Tibial nerve (tissue), 4 donors: ENCODE measurements at regions not wholly inside any gene's neighbourhood (a gene's known extent, or its start where the extent isn't known, plus 50 kb on each side); places are given as distances from the start of the nearest gene placed in this dataset.

Source experiments
- DNase-seq, 2 donors: peaks; one replicate each; pipeline ENCODE4 v3.0.0-alpha.2; 2019; ENCODE audit warnings: low spot score in 2 of 2
- H3K27ac ChIP-seq, 4 donors: fragments of 200-600 bp; sonication (generic) in 3 of 4; one replicate each; pipeline ENCODE4 v1.5.1; 2017 to 2019; ENCODE audit warnings: mild to moderate bottlenecking in 1 of 4
- H3K27me3 ChIP-seq, 2 donors: fragments of 200-600 bp; sonication (generic) in 1 of 2; one replicate each; pipeline versions ENCODE4 v1.5.1 to v1.6.0; 2017 to 2019
- H3K36me3 ChIP-seq, 3 donors: fragments of 200-600 bp; sonication (generic); one replicate each; pipeline ENCODE4 v1.5.1; 2018 to 2019
- H3K4me1 ChIP-seq, 4 donors: fragments of 200-600 bp; sonication (generic) in 3 of 4; one replicate each; pipeline ENCODE4 v1.5.1; 2017 to 2019
- H3K4me3 ChIP-seq, 4 donors: fragments of 200-600 bp; sonication (generic) in 3 of 4; one replicate each; pipeline ENCODE4 v1.5.1; 2017 to 2019; ENCODE audit warnings: mild to moderate bottlenecking in 1 of 4, moderate library complexity in 1 of 4
- H3K9me3 ChIP-seq, 4 donors: fragments of 200-600 bp; sonication (generic) in 3 of 4; one replicate each; pipeline ENCODE4 v1.5.1; 2017 to 2019
- EP300 ChIP-seq, 2 donors: sonication (generic); formaldehyde crosslinking; IDR thresholded peaks; one replicate each; pipeline ENCODE4 v1.6.1; 2017; ENCODE audit warnings: antibody characterized with exemption in 2 of 2, mild to moderate bottlenecking in 1 of 2
- POLR2A ChIP-seq, 2 donors: fragments of 450-650 bp; IDR thresholded peaks; one replicate each; pipeline ENCODE4 v1.6.1; 2017; ENCODE audit warnings: antibody characterized with exemption in 2 of 2, mild to moderate bottlenecking in 2 of 2, moderate library complexity in 2 of 2
- WGBS, 2 donors: methylation state at CpG; one replicate each; pipeline ENCODE4 v1.1.5; 2018; 5-methylcytosine and 5-hydroxymethylcytosine counted together
- TF ChIP-seq, protein P1 (sequence below), 5 experiments: fragments of 200-600 bp in 3 of 5; fragments of 450-650 bp in 2 of 5; sonication (generic) in 3 of 5; IDR thresholded peaks; one replicate each; pipeline ENCODE4 v1.5.1; 2016 to 2019; ENCODE audit warnings: antibody characterized with exemption in 5 of 5, mild to moderate bottlenecking in 3 of 5, moderate library complexity in 2 of 5

DNA sequence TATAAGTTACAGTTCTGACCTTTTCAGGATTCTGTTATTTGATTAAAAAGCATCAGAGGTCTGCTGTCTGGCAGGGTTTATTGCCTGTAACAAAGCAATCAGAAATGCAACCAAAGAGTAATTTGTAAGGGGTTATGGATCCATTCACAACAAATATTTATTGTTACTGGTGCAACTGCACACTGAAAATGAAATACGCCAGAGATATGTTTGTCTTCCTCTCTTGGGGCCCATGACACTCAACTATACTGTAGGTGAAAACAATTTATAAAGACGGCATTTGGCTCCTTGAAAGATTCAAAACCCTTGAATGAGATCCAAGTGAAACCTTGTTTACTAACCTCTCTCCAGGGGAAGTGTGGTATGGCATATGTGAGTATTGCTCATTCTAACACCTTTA, 452.2 kb downstream of the MBD2 start:
- DNase-seq: no peak
- WGBS, 2 donors: 37 to 45% methylated on average over 2 of the region's 2 CpGs
- TF ChIP-seq, protein P1, sequence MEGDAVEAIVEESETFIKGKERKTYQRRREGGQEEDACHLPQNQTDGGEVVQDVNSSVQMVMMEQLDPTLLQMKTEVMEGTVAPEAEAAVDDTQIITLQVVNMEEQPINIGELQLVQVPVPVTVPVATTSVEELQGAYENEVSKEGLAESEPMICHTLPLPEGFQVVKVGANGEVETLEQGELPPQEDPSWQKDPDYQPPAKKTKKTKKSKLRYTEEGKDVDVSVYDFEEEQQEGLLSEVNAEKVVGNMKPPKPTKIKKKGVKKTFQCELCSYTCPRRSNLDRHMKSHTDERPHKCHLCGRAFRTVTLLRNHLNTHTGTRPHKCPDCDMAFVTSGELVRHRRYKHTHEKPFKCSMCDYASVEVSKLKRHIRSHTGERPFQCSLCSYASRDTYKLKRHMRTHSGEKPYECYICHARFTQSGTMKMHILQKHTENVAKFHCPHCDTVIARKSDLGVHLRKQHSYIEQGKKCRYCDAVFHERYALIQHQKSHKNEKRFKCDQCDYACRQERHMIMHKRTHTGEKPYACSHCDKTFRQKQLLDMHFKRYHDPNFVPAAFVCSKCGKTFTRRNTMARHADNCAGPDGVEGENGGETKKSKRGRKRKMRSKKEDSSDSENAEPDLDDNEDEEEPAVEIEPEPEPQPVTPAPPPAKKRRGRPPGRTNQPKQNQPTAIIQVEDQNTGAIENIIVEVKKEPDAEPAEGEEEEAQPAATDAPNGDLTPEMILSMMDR (IDR thresholded peaks at IDR 0.05): no peak
- no peak for TF ChIP-seq POLR2A (IDR thresholded peaks at IDR 0.05)
- TF ChIP-seq EP300 (IDR thresholded peaks at IDR 0.05): no peak
- Histone ChIP-seq H3K36me3 (no peaks in the 10 kb centered on the region), H3K4me1 (peaks cover 0 to 8% (median 3%) of the 10 kb centered on the region in 4 donors), H3K9me3 (peaks cover 0 to 16% (median under 1%) of the 10 kb centered on the region in 4 donors), H3K4me3 (no peak overlapping the region), H3K27me3 (no peaks in the 10 kb centered on the region), H3K27ac (no peak overlapping the region)

DNA sequence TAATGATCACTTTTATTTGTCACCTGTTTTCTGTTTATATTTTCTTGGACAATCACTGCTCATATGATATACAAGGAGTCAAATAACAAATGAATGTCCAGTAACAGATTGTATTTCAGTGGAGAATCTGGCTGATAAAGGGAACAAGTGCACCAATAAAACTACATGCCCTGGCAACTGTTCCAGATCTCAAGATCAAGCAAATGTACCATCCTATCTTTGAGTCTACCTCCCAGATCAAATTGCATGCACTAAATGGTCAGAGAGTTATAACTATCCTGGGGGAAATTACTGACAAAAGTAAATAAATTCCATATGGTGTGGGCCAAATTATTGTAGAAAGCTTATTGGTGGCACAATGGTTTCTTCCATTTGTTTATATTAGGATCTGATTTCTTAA, 452.8 kb downstream of the MBD2 start:
- TF ChIP-seq, protein P1 (IDR thresholded peaks at IDR 0.05): no peak
- no peak for TF ChIP-seq EP300 (IDR thresholded peaks at IDR 0.05)
- TF ChIP-seq POLR2A (IDR thresholded peaks at IDR 0.05): no peak
- no peak overlapping the region for H3K4me3 ChIP-seq
- peaks cover 0 to 8% (median 3%) of the 10 kb centered on the region in 4 donors for H3K4me1 ChIP-seq
- no peak overlapping the region for H3K27ac ChIP-seq
- DNase-seq: no peak
- H3K9me3 ChIP-seq: peaks cover 0 to 21% (median 2%) of the 10 kb centered on the region in 4 donors
- no peaks in the 10 kb centered on the region for H3K36me3 ChIP-seq
- no peaks in the 10 kb centered on the region for H3K27me3 ChIP-seq

DNA sequence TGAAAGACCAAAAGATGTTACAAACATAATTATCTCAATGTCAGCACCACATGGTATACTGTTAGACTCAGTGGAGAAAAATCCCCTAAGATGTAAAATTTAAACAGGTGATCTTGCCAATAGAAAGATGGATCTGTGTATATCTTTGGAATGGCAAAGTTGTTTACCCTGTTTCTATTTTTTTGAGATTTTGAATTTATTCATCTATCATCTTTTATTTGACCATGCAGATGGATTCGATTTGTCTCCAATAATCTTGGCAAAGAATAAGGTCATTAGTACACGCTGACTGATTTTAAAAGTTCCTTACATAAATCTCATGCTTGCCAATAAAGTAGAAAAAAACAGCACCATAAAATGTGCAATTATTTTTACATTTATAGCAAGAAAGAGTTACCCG, 459.3 kb downstream of the MBD2 start:
- TF ChIP-seq EP300 (IDR thresholded peaks at IDR 0.05): no peak
- TF ChIP-seq POLR2A (IDR thresholded peaks at IDR 0.05): no peak
- TF ChIP-seq, protein P1 (IDR thresholded peaks at IDR 0.05): no peak
- Histone ChIP-seq H3K36me3 (no peaks in the 10 kb centered on the region), H3K27ac (no peak overlapping the region), H3K27me3 (no peaks in the 10 kb centered on the region), H3K9me3 (peaks cover 0 to 30% (median 2%) of the 10 kb centered on the region in 4 donors), H3K4me3 (no peak overlapping the region), H3K4me1 (no peaks in the 10 kb centered on the region)
- WGBS, 2 donors: 56 to 67% methylated on average over 3 of the region's 3 CpGs
- DNase-seq: no peak

DNA sequence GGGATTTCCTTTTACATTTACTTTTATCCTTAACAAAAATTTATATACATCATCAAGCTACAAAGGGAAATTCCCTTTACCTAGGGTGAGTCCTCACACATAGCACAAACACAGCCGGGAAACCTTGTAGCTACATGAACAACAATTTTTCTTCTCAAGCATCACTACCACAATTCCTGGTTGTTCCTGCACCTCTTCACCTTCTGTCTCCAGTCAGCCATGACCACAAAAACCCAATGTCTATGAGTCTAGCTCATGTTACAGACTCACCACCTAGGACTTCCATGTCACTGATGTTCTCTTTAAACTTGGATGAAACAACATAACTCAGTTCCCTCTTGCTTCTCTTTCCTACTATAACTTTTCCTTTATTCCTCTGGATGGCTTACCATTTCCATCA, 460.4 kb downstream of the MBD2 start:
- Histone ChIP-seq H3K4me1 (no peaks in the 10 kb centered on the region), H3K9me3 (peaks cover 0 to 30% (median 2%) of the 10 kb centered on the region in 4 donors), H3K27me3 (no peaks in the 10 kb centered on the region), H3K27ac (no peak overlapping the region), H3K4me3 (no peak overlapping the region), H3K36me3 (no peaks in the 10 kb centered on the region)
- TF ChIP-seq EP300 (IDR thresholded peaks at IDR 0.05) (no peak), POLR2A (IDR thresholded peaks at IDR 0.05) (no peak)
- TF ChIP-seq, protein P1 (IDR thresholded peaks at IDR 0.05): no peak
- WGBS, 2 donors: 98 to 100% methylated on average over 1 of the region's 1 CpG
- DNase-seq: no peak

DNA sequence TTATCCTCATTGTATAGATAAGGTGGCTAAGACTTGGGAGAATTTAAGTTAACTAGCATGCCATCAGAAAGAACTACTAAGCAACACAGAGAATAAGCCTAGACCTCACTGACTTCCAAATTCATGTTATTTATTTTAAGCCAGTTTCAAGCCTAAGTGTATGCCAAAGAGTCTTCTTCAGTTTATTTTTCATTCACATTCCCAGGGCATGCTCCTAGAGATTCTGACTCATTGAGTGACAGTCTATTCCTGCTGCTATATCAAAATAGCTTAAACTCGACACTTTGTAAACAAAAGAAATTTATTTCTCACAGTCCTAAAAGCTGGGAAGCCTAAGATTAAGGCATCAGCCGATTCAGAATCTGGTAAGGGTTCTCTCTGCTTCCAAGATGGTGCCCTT, 467.1 kb downstream of the MBD2 start:
- peaks cover 0 to 6% (median 0%) of the 10 kb centered on the region in 4 donors for H3K4me1 ChIP-seq
- H3K36me3 ChIP-seq: no peaks in the 10 kb centered on the region
- no peak for DNase-seq
- H3K4me3 ChIP-seq: no peak overlapping the region
- H3K9me3 ChIP-seq: no peaks in the 10 kb centered on the region
- WGBS, 2 donors: 66 to 76% methylated on average over 2 of the region's 2 CpGs
- H3K27ac ChIP-seq: no peak overlapping the region
- TF ChIP-seq EP300 (IDR thresholded peaks at IDR 0.05): no peak
- no peak for TF ChIP-seq POLR2A (IDR thresholded peaks at IDR 0.05)
- TF ChIP-seq, protein P1 (IDR thresholded peaks at IDR 0.05): no peak
- H3K27me3 ChIP-seq: no peaks in the 10 kb centered on the region
